SK-N-SH treated with all-trans-retinoic acid at 6 μM for 48 hours (cell line): ENCODE measurements at regions not wholly inside any gene's neighbourhood (a gene's known extent, or its start where the extent isn't known, plus 50 kb on each side); places are given as distances from the start of the nearest gene placed in this dataset.
"Not testable (repeated sequence)": the region's sequence is repeated elsewhere in the genome, so short reads cannot be mapped to it uniquely, and the experiment has no call there.

ENCODE experiments used
- ATAC-seq: fragments of 200-7000 bp; cut with Tn5 transposase; 3 replicates; pipeline ENCODE4 v1.9.1; 2020; ENCODE audit warnings: mild to moderate bottlenecking, moderate library complexity
- ARNTL ChIP-seq: fragments of 450-650 bp; formaldehyde crosslinking; IDR thresholded peaks from 2 replicates; pipeline ENCODE4 v1.5.0; 2020; ENCODE audit warnings: low read depth, mild to moderate bottlenecking, moderate library complexity, borderline replicate concordance
- BACH2 ChIP-seq: fragments of 250-450 bp; sonication (Bioruptor Pico); IDR thresholded peaks from 2 replicates; pipeline ENCODE4 v1.9.0; 2021; ENCODE audit warnings: mild to moderate bottlenecking, borderline replicate concordance
- CREB5 ChIP-seq: fragments of 250-450 bp; sonication (Bioruptor Pico); IDR thresholded peaks from 2 replicates; pipeline ENCODE4 v1.5.1; 2020; ENCODE audit warnings: low read depth, mild to moderate bottlenecking, moderate library complexity
- CSDC2 ChIP-seq: fragments of 250-450 bp; sonication (Bioruptor Pico); IDR thresholded peaks from 2 replicates; pipeline ENCODE4 v1.5.0; 2020; ENCODE audit warnings: mild to moderate bottlenecking, moderate library complexity
- CSRNP3 ChIP-seq: fragments of 250-450 bp; sonication (Bioruptor Pico); IDR thresholded peaks from 2 replicates; pipeline ENCODE4 v1.5.1; 2021; ENCODE audit warnings: mild to moderate bottlenecking, moderate library complexity
- GLIS3 ChIP-seq: fragments of 250-450 bp; sonication (Bioruptor Pico); IDR thresholded peaks from 2 replicates; pipeline ENCODE4 v1.5.0; 2020; ENCODE audit warnings: mild to moderate bottlenecking, moderate library complexity
- ISL1 ChIP-seq: fragments of 250-450 bp; sonication (Bioruptor Pico); IDR thresholded peaks from 2 replicates; pipeline ENCODE4 v2.1.2; 2022; ENCODE audit warnings: mild to moderate bottlenecking, moderate library complexity
- OSR1 ChIP-seq: fragments of 250-450 bp; sonication (Bioruptor Pico); IDR thresholded peaks from 2 replicates; pipeline ENCODE4 v1.8.0; 2022; ENCODE audit warnings: moderate library complexity, mild to moderate bottlenecking, inconsistent platforms
- PATZ1 ChIP-seq: fragments of 250-450 bp; sonication (Bioruptor Pico); IDR thresholded peaks from 2 replicates; pipeline ENCODE4 v1.8.0; 2020; ENCODE audit warnings: mild to moderate bottlenecking, moderate library complexity, borderline replicate concordance
- POU6F1 ChIP-seq: fragments of 250-450 bp; sonication (Bioruptor Pico); IDR thresholded peaks from 2 replicates; pipeline ENCODE4 v1.8.0; 2021; ENCODE audit warnings: low read depth, mild to moderate bottlenecking, moderate library complexity, borderline replicate concordance
- PPARA ChIP-seq: fragments of 250-450 bp; sonication (Bioruptor Pico); IDR thresholded peaks from 2 replicates; pipeline ENCODE4 v1.5.0; 2020; ENCODE audit warnings: mild to moderate bottlenecking, borderline replicate concordance
- RARB ChIP-seq: fragments of 250-450 bp; sonication (Bioruptor Pico); IDR thresholded peaks from 2 replicates; pipeline ENCODE4 v1.8.0; 2021; ENCODE audit warnings: mild to moderate bottlenecking, moderate library complexity
- SNAI2 ChIP-seq: fragments of 250-450 bp; sonication (Bioruptor Pico); IDR thresholded peaks from 2 replicates; pipeline ENCODE4 v1.5.0; 2020; ENCODE audit warnings: mild to moderate bottlenecking, moderate library complexity
- TCF4 ChIP-seq: fragments of 250-450 bp; sonication (Bioruptor Pico); IDR thresholded peaks from 2 replicates; pipeline ENCODE4 v1.8.0; 2021; ENCODE audit warnings: mild to moderate bottlenecking, moderate library complexity, borderline replicate concordance
- TSHZ2 ChIP-seq: fragments of 250-450 bp; sonication (Bioruptor Pico); IDR thresholded peaks from 2 replicates; pipeline ENCODE4 v1.5.0; 2020; ENCODE audit warnings: mild to moderate bottlenecking, moderate library complexity
- ZC3H10 ChIP-seq: fragments of 250-450 bp; sonication (Bioruptor Pico); IDR thresholded peaks from 2 replicates; pipeline ENCODE4 v1.5.1; 2021; ENCODE audit warnings: mild to moderate bottlenecking, moderate library complexity
- ZFP3 ChIP-seq: fragments of 250-450 bp; sonication (Bioruptor Pico); IDR thresholded peaks from 2 replicates; pipeline ENCODE4 v1.5.0; 2020; ENCODE audit warnings: mild to moderate bottlenecking, moderate library complexity
- ZFP30 ChIP-seq: fragments of 450-650 bp; formaldehyde crosslinking; IDR thresholded peaks from 2 replicates; pipeline ENCODE4 v1.5.0; 2022; ENCODE audit warnings: mild to moderate bottlenecking, moderate library complexity
- ZNF565 ChIP-seq: fragments of 450-650 bp; formaldehyde crosslinking; conservative IDR thresholded peaks from 2 replicates; pipeline ENCODE4 v1.5.0; 2020; ENCODE audit warnings: low read depth, mild to moderate bottlenecking, moderate library complexity
- ZNF70 ChIP-seq: fragments of 450-650 bp; formaldehyde crosslinking; IDR thresholded peaks from 2 replicates; pipeline ENCODE4 v1.5.0; 2020; ENCODE audit warnings: mild to moderate bottlenecking, moderate library complexity
- ZNF8 ChIP-seq: fragments of 450-650 bp; formaldehyde crosslinking; IDR thresholded peaks from 2 replicates; pipeline ENCODE4 v1.5.0; 2020; ENCODE audit warnings: mild to moderate bottlenecking, moderate library complexity

GRCh38 chr6:65984089-65984488, 277.1 kb upstream of the EYS start:
- ATAC-seq: no peak
- TF ChIP-seq ZFP3 (CRISPR knock-in tag): no peak
- no peak for TF ChIP-seq TCF4 (CRISPR knock-in tag)
- TF ChIP-seq ZNF70 (CRISPR knock-in tag): no peak
- no peak for TF ChIP-seq PPARA (CRISPR knock-in tag)
- no peak for TF ChIP-seq PATZ1 (CRISPR knock-in tag)
- no peak for TF ChIP-seq ISL1 (CRISPR knock-in tag)
- no peak for TF ChIP-seq RARB (CRISPR knock-in tag)
- no peak for TF ChIP-seq GLIS3
- no peak for TF ChIP-seq POU6F1
- TF ChIP-seq OSR1 (CRISPR knock-in tag): no peak
- no peak for TF ChIP-seq ZNF565 (CRISPR knock-in tag)
- TF ChIP-seq CSDC2 (CRISPR knock-in tag): no peak
- TF ChIP-seq SNAI2 (CRISPR knock-in tag): no peak

- no peak for ATAC-seq
- no peak for TF ChIP-seq OSR1 (CRISPR knock-in tag)
These were observed 272.1 kb upstream of the EYS start for GRCh38 chr6:65979120-65979519.

- ATAC-seq: not testable (repeated sequence)
These were observed 264.2 kb upstream of the EYS start for GRCh38 chr6:65971252-65971651.

GRCh38 chr6:65964261-65964660, 257.2 kb upstream of the EYS start:
- TF ChIP-seq BACH2 (CRISPR knock-in tag) (no peak), CSDC2 (CRISPR knock-in tag) (no peak), CSRNP3 (no peak), PPARA (CRISPR knock-in tag) (no peak), RARB (CRISPR knock-in tag) (no peak), CREB5 (CRISPR knock-in tag) (no peak)
- no peak for ATAC-seq

- no peak for ATAC-seq
- TF ChIP-seq ZFP3 (CRISPR knock-in tag) (no peak), BACH2 (CRISPR knock-in tag) (no peak), ZFP30 (no peak), ARNTL (CRISPR knock-in tag) (no peak), ISL1 (CRISPR knock-in tag) (no peak), PATZ1 (CRISPR knock-in tag) (no peak), GLIS3 (no peak), PPARA (CRISPR knock-in tag) (no peak), OSR1 (CRISPR knock-in tag) (no peak), CREB5 (CRISPR knock-in tag) (no peak), ZNF70 (CRISPR knock-in tag) (no peak), ZNF8 (CRISPR knock-in tag) (no peak), ZC3H10 (CRISPR knock-in tag) (no peak), TSHZ2 (CRISPR knock-in tag) (no peak)
These were observed 248.0 kb upstream of the EYS start for GRCh38 chr6:65955034-65955433.
